ENCODE measurements at regions not wholly inside any gene's neighbourhood (a gene's known extent, or its start where the extent isn't known, plus 50 kb on each side); places are given as distances from the start of the nearest gene placed in this dataset.

DNA sequence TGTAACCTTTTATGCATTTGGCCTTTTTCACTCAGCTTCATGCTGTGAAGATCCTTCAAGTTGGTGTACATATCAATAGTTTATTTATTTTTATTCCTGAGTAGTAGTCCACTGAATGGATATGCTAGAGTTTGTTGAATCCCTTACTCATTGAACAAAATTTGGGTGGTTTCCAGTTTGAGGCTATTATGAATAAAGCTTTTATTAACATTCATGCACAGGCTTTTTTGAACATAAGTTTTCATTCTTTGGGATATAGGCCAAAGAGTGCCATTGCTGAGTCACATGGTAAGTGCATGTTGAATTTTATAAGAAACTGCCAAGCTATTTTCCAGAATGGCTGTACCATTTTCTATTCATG, 59.5 kb upstream of the CAPRIN2 start:
- Histone ChIP-seq H3K27ac (no peak overlapping the region), H3K4me1 (ENCODE audit: low read depth) (no peaks in the 10 kb centered on the region), H3K36me3 (no peaks in the 10 kb centered on the region), H3K4me3 (no peak overlapping the region), H3K27me3 (no peaks in the 10 kb centered on the region), H3K9me3 (ENCODE audit: low read depth) (no peaks in the 10 kb centered on the region)
- DNase-seq (ENCODE audit: low read depth in 1 of 2, low spot score in 1 of 2) = no peak
- no peak for TF ChIP-seq CTCF (IDR thresholded peaks at IDR 0.05; ENCODE audit: low read depth, low read length)

DNA sequence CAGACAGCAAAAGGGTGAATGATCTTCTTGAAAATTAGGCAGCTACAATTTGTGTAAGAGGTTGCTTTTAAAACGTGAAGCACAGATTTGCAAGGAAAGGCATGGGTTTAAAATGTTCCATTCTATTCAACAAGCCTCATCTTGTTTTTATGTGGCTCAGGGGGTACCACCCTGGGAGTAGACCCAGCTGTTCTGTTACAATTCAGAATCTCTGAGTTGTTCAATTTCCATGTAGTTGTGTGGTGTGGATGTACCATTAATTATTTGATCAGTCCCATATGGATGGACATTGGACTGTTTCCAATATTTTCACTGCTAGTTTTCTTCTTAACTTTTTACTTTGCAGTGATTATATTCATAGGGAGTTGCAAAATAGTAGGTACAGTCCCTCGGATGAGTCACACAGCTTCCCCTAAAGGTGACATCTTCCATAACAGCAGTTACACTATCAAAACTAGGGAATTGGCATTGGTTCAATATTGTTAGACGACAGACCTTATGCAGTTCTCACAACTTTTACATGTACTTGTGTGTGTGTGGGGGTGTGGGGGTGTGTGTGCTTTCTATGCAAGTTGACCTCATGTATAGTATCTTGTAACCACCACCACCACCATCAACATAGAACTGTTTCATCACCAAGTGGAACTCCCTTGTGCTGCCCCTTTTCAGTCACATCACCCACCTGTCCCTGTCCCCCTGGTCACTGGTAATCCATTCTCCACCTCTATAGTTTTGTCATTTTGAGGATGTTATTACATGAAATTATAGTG, 59.0 kb upstream of the CAPRIN2 start:
- Histone ChIP-seq H3K9me3 (ENCODE audit: low read depth) (no peaks in the 10 kb centered on the region), H3K27ac (no peak overlapping the region), H3K4me1 (ENCODE audit: low read depth) (no peaks in the 10 kb centered on the region), H3K36me3 (no peaks in the 10 kb centered on the region), H3K4me3 (no peak overlapping the region), H3K27me3 (no peaks in the 10 kb centered on the region)
- peak in 1 of 2 donors; percentile 54 for DNase-seq (ENCODE audit: low read depth in 1 of 2, low spot score in 1 of 2)
- TF ChIP-seq CTCF (IDR thresholded peaks at IDR 0.05; ENCODE audit: low read depth, low read length) = no peak

GRCh38 chr12:30811966-30812365, 57.2 kb upstream of the CAPRIN2 start:
- Histone ChIP-seq H3K9me3 (ENCODE audit: low read depth) (no peaks in the 10 kb centered on the region), H3K4me1 (ENCODE audit: low read depth) (no peaks in the 10 kb centered on the region), H3K27ac (no peak overlapping the region), H3K36me3 (no peaks in the 10 kb centered on the region), H3K4me3 (no peak overlapping the region), H3K27me3 (no peaks in the 10 kb centered on the region)
- DNase-seq (ENCODE audit: low read depth in 1 of 2, low spot score in 1 of 2) = no peak
- no peak for TF ChIP-seq CTCF (IDR thresholded peaks at IDR 0.05; ENCODE audit: low read depth, low read length)

DNA sequence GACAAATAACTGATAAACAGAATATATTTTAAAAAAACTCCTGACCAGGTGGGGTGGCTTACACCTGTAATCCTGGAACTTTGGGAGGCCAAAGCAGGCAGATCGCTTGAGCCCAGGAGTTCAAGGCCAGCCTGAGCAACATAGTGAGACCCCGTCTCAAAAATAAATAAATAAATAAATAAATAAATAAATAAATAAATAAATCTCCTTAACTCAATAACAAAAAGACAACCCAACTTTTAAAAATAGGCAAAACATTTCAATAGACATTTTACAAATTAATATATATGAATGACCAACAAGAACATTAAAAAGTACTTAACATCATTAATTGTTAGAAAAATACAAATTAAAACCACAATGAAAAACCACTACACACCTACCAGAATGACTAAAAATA, 56.2 kb upstream of the CAPRIN2 start:
- DNase-seq (ENCODE audit: low read depth in 1 of 2, low spot score in 1 of 2) = no peak
- no peak overlapping the region for H3K27ac ChIP-seq
- no peaks in the 10 kb centered on the region for H3K36me3 ChIP-seq
- H3K27me3 ChIP-seq = no peaks in the 10 kb centered on the region
- TF ChIP-seq CTCF (IDR thresholded peaks at IDR 0.05; ENCODE audit: low read depth, low read length) = no peak
- H3K9me3 ChIP-seq (ENCODE audit: low read depth) = no peaks in the 10 kb centered on the region
- no peak overlapping the region for H3K4me3 ChIP-seq
- H3K4me1 ChIP-seq (ENCODE audit: low read depth) = no peaks in the 10 kb centered on the region

DNA sequence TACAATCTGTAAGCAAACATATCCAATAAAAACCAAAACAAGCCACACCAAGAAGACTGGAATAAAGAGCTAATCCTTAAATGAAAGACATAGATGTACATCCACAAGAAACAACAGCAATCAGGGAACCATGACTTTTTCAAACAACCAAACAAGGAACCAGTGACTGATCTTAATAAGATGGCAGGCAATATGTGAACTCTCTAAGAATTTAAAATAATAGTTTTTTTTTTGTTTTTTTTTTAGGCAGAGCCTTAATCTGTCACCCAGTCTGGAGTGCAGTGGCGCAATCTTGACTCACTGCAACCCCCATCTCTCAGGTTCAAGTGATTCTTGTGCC, 52.9 kb upstream of the CAPRIN2 start:
- DNase-seq (ENCODE audit: low read depth in 1 of 2, low spot score in 1 of 2) = no peak
- TF ChIP-seq CTCF (IDR thresholded peaks at IDR 0.05; ENCODE audit: low read depth, low read length) = no peak
- Histone ChIP-seq H3K9me3 (ENCODE audit: low read depth) (no peaks in the 10 kb centered on the region), H3K27ac (no peak overlapping the region), H3K4me3 (no peak overlapping the region), H3K27me3 (no peaks in the 10 kb centered on the region), H3K36me3 (no peaks in the 10 kb centered on the region), H3K4me1 (ENCODE audit: low read depth) (no peaks in the 10 kb centered on the region)

Data from cardiac muscle cell (in vitro differentiated cells and primary cell).